SK-MEL-5 (cell line): ENCODE measurements at regions not wholly inside any gene's neighbourhood (a gene's known extent, or its start where the extent isn't known, plus 50 kb on each side); places are given as distances from the start of the nearest gene placed in this dataset.
"Not testable (repeated sequence)": the region's sequence is repeated elsewhere in the genome, so short reads cannot be mapped to it uniquely, and the experiment has no call there.

ENCODE experiments used
- DNase-seq: peaks from one replicate; pipeline ENCODE4 v3.0.0-alpha.2; 2016; ENCODE audit warnings: low read depth, low spot score
- in situ Hi-C: cut with HindIII; loops from 2 replicates; pipeline ENCODE4 v1.10.0; 2016; ENCODE audit warnings: low sequenced_read_pairs, high pct_unique_total_duplicates, low pct_unique_long_range_greater_than_20kb

DNA sequence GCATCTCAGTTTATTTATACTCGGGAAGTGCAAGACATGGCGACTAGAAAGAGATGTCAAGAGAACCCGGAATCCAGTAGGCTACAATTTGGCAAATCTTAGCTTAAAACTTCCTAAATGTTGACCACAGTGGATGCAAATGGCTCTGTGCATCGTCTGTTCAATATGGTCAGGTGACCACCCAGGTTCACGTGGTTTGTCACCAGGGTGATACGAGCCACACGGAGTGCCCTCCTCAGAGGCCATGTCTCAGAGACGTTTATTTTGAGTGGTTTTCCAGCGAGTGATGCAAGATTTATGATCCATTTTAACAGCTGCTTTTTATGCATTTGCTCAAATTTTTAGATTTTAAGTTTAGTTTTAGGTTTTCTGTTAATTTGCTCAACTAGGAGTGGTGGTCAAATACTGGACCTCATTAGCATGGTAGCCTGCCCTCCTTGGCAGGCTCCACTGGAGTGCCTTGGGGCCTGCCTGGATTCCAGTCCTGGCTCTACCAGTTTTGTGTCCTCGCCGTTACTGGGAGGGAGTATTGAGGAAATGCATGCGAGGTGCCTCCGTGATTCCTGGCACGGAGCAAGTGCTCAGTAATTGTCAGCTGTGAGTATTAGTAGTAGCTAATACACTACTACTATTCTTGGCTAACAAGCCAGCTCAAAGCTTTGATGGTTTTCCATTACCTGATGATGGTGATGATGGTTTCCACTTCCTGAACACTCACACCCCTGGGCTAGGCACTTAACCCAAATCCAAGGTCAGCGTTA lies 53.9 kb upstream of the APOD start:
- in situ Hi-C loops = not testable (repeated sequence)

DNA sequence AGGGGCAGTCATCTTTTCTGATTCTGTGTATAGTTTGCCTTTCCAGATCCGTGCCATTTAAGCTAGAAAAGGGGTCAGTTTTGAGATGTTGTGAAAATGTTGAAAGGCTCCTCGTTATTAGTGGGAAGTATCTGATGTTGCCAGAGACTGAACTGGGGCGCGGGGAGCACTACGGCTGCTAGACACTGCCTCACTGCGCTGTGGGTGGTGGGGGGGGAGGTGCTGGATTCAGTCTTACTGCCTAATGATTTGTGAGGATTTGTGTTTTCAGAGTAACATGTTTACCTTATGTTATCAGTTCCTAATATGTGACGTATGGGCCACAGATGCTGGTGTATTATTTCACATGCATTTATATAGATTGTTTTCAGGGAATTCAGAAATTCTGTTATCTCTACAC lies 53.3 kb upstream of the APOD start:
- not testable (repeated sequence) for DNase-seq

More for the DNA sequence above, 53.9 kb upstream of the APOD start:
- not testable (repeated sequence) for DNase-seq

DNA sequence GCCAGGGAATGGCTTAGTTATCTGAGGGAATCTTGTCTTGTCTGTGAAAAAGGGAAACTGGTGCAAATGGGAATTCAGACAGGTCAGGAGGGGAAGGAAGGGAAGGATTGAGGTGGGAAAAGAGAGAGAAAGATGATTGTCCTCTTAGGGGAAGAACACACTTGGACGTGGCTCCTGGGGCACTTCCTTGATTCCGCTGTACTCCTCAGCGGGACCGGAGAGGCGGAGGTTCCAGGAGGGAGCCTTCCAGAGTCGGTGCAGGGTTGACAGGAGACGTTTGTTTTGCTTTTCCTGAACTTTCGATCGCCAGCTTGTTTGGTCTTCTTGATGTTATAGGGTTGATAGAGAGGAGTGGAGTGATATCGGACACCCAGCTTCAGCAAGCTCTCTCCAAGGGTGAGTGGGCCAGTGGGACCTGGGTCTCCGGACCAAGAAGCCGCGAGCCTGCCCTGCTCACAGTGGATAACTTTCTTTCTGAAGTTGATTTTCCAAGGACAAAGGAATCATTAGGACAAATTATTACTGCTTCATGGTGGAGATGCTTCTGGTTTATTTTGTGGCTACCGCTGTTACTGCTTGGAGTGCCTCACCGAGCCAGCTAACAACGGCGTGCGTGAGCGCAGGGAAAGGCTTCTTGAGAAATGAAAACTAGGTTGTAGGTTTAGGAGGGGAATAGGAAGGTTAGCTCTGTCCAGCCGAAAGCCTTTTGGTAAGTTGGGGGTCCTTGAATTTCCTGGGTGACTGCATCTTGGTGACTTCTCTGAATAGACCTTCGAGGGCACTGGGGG lies 52.4 kb upstream of the APOD start:
- DNase-seq, in situ Hi-C loops: not testable (repeated sequence)

More for the DNA sequence above, 53.3 kb upstream of the APOD start:
- in situ Hi-C loops = not testable (repeated sequence)

DNA sequence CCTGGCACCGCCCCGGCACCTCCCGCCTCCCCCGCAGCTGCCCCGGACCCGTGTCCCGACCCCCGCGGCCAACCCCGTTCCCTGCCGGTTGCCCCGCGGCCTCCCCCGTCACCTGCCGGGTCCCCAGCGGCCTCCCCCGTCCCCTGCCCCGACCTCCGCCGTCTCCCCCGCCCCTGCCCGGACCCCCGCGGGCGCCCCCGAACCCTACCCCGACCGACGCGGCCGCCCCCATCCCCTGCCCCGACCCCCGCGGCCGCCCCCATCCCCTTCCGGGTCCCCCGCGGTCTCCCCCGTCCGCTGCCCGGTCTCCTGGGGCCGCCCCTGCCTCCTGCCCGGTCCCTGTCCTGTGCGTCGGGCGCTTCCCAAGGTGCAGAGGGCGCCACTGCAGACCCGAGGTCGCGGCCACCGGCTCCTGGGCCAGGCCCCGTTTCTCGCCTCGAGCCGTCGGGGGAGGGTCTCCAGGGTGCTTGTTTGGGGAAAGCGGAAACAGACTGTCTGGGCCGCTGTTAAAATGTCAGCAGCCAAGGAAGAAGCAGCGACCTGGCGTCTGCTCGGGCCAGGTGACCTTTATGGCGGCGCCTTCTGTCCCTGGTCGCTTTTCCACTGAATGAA lies 51.6 kb upstream of the APOD start:
- DNase-seq, in situ Hi-C loops: not testable (repeated sequence)

DNA sequence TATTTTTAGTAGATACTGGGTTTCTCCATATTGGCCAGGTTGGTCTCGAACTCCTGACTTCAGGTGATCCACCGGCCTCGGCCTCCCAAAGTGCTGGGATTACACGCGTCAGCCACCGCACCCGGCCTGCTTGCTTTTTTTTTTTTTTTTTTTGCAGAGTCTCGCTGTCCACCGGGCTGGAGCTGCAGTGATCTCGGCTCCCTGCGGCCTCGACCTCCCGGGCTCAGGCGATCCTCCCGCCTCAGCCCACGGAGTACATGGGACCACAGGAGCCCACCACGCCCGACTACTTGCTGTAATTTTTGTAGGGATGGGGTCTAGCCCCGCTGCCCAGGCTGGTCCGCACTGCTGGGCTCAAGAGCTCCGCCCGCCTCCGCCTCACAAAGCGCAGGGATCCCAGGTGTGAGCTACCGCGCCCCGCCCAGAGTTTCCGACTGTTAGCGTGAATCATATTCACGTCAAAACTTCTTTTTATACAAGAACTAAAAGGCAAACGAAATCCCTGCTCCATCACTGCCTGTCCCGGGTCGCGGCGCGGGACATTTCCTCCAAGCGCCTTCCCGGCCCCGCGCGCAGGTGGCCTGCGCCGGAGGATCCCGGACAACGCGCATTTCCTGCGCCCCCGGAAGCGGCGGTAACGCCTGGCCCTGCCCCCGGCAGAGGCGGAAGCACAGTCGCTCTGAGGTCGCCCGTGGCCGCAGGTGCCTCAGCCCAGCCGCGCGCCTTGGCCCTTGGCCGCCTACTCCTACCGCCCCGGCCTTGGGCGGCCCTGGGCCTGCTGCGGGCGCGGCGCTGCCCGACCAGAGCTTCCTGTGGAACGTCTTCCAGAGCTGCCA lies 50.9 kb upstream of the APOD start:
- DNase-seq, in situ Hi-C loops: not testable (repeated sequence)
